ENCODE measurements at regions not wholly inside any gene's neighbourhood (a gene's known extent, or its start where the extent isn't known, plus 50 kb on each side); places are given as distances from the start of the nearest gene placed in this dataset.
A peak's percentile ranks its signal among the peaks of the same experiment; 100 is the strongest.

GRCh38 chr6:71489736-71490135, 201.1 kb downstream of the OGFRL1 start:
- Histone ChIP-seq H3K9me2 (ENCODE audit: insufficient read depth) (no peaks in the 10 kb centered on the region), H3K4me3 (replicated peaks in 1 of 2; ENCODE audit: low read depth in 1 of 2, low read length in 2 of 2) (no peak overlapping the region), H3K79me2 (ENCODE audit: insufficient read depth, low read length) (no peaks in the 10 kb centered on the region), H3K27ac (ENCODE audit: low read depth, low read length) (no peak overlapping the region), H3K9ac (ENCODE audit: low read length) (no peak overlapping the region), H3K9me3 (ENCODE audit: control insufficient read depth in 1 of 2, insufficient read depth in 1 of 2, low read depth in 1 of 2, low read length in 2 of 2) (no peaks in the 10 kb centered on the region), H3K27me3 (ENCODE audit: insufficient read depth, low read length) (no peaks in the 10 kb centered on the region), H4K20me1 (ENCODE audit: insufficient read depth) (no peaks in the 10 kb centered on the region), H3K4me2 (ENCODE audit: low read length) (peak overlapping the region; percentile 8; the same call in 1 of the 2 replicates), H2AFZ (ENCODE audit: low read depth, low read length, poor library complexity, severe bottlenecking) (no peak overlapping the region), H3K36me3 (ENCODE audit: control insufficient read depth in 1 of 2, insufficient read depth in 2 of 2, low read length in 2 of 2) (no peaks in the 10 kb centered on the region), H3K4me1 (ENCODE audit: control insufficient read depth in 1 of 2, insufficient read depth in 2 of 2, low read length in 2 of 2) (peaks cover 0 to 12% of the 10 kb centered on the region in 2 experiments; a peak in 1 of 4 replicates)
- intact Hi-C loops (cut with micrococcal nuclease) = no loop called here
- DNase-seq (ENCODE audit: low read depth, low spot score) = peak; percentile 10
- BruUV-seq (replicated peaks) = no TSS peak
- ChIA-PET CTCF (no interaction called here), POLR2A (no interaction called here), RAD21 (ENCODE audit: low non-redundant PET in 1 of 2, low total read pairs in 2 of 2, uncharacterized antibody in 2 of 2, unreplicated experiment in 2 of 2) (no interaction called here)
- TF ChIP-seq CTCF (IDR thresholded peaks at IDR 0.05 in 2 of 3, conservative IDR thresholded peaks at IDR 0.05 in 1 of 3; ENCODE audit: borderline replicate concordance in 1 of 3, insufficient read depth in 1 of 3, low read depth in 2 of 3, low read length in 2 of 3) = no peak
- no peak for TF ChIP-seq ZNF274 (IDR thresholded peaks at IDR 0.05; ENCODE audit: low read depth, low read length)
- TF ChIP-seq RAD21 (IDR thresholded peaks at IDR 0.05; ENCODE audit: low read depth) = no peak
- TF ChIP-seq ZBTB33 (IDR thresholded peaks at IDR 0.05; ENCODE audit: extremely low read depth, insufficient replicate concordance, low read length) = no peak
- TF ChIP-seq EZH2phosphoT487 (IDR thresholded peaks at IDR 0.05; ENCODE audit: borderline replicate concordance) = no peak
- ATAC-seq = peak; percentile 84

All from HCT116 (cell line).